ENCODE measurements at regions not wholly inside any gene's neighbourhood (a gene's known extent, or its start where the extent isn't known, plus 50 kb on each side); places are given as distances from the start of the nearest gene placed in this dataset.
A peak's percentile ranks its signal among the peaks of the same experiment; 100 is the strongest.

- Histone ChIP-seq H2AFZ (ENCODE audit: low read length) (no peak overlapping the region), H3K4me3 (replicated peaks in 1 of 4; ENCODE audit: control extremely low read depth in 1 of 4, insufficient read depth in 1 of 4, low read depth in 3 of 4, low read length in 4 of 4) (no peak overlapping the region), H3K4me2 (ENCODE audit: extremely low read depth, insufficient read depth, low read length) (no peak overlapping the region), H3K36me3 (ENCODE audit: control insufficient read depth, insufficient read depth, low read length) (no peaks in the 10 kb centered on the region), H3K4me1 (ENCODE audit: control insufficient read depth, extremely low read depth, insufficient read depth, low read length) (no peaks in the 10 kb centered on the region), H3K9me3 (ENCODE audit: control insufficient read depth, insufficient read depth, low read depth, low read length) (no peaks in the 10 kb centered on the region), H4K20me1 (ENCODE audit: control insufficient read depth, extremely low read depth, insufficient read depth, low read length) (no peaks in the 10 kb centered on the region), H3K79me2 (ENCODE audit: control insufficient read depth, insufficient read depth, low read length) (no peaks in the 10 kb centered on the region), H3K27ac (ENCODE audit: insufficient read depth, low read length) (no peak overlapping the region), H3K9ac (ENCODE audit: insufficient read depth, low read length) (no peak overlapping the region), H3K27me3 (ENCODE audit: control insufficient read depth, insufficient read depth, low read length) (no peaks in the 10 kb centered on the region)
- DNase-seq (ENCODE audit: low read depth in 2 of 2) = peak; percentile 44 to 64
- TF ChIP-seq EZH2 (IDR thresholded peaks at IDR 0.05; ENCODE audit: low read length, missing control alignments) = no peak
- no peak for TF ChIP-seq CTCF (conservative IDR thresholded peaks at IDR 0.05 in 1 of 2, IDR thresholded peaks at IDR 0.05 in 1 of 2; ENCODE audit: low read depth in 1 of 2, low read length in 2 of 2)
Observed at GRCh38 chr3:152968388-152969024, 133.6 kb downstream of the P2RY1 start.

DNA sequence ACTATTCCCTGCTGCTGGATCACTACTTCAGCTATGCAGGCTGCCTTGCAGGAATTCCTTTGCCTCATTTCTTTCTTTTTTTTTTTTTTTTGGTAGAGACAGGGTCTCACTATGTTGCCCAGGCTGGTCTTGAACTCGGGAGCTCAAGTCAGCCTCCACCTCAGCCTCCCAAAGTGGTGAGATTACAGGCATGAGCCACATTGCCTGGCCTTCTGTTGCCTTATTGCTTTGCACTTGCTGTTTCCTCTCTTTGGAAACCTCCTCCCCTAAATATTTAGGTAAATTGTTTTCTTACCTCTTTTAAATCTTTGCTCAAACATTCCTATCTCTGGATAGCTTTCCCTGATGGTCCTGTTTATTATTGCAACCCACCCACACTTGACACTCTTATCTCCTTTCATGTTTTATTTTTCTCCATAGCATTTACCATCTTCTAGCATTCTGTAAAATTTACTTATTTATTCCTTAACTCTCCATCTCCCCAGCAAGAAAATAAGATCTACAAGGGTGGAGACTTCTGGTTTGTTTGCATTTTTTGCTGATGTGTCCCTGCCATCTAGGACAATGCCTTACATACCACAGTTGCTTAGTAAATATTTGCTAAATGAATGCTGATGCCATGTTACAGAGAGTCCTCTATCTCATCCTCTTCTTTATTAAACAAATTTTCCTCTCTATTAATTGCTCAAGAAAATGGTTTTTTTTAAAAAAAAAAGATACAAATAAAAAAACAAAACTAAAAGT is 134.8 kb downstream of the P2RY1 start:
- H2AFZ ChIP-seq (ENCODE audit: low read length) = no peak overlapping the region
- H3K4me1 ChIP-seq (ENCODE audit: control insufficient read depth, extremely low read depth, insufficient read depth, low read length) = no peaks in the 10 kb centered on the region
- H3K4me3 ChIP-seq (replicated peaks in 1 of 4; ENCODE audit: control extremely low read depth in 1 of 4, insufficient read depth in 1 of 4, low read depth in 3 of 4, low read length in 4 of 4) = no peak overlapping the region
- TF ChIP-seq CTCF (conservative IDR thresholded peaks at IDR 0.05 in 1 of 2, IDR thresholded peaks at IDR 0.05 in 1 of 2; ENCODE audit: low read depth in 1 of 2, low read length in 2 of 2) = no peak
- no peak for TF ChIP-seq EZH2 (IDR thresholded peaks at IDR 0.05; ENCODE audit: low read length, missing control alignments)
- H3K27me3 ChIP-seq (ENCODE audit: control insufficient read depth, insufficient read depth, low read length) = no peaks in the 10 kb centered on the region
- H3K79me2 ChIP-seq (ENCODE audit: control insufficient read depth, insufficient read depth, low read length) = no peaks in the 10 kb centered on the region
- H3K27ac ChIP-seq (ENCODE audit: insufficient read depth, low read length) = no peak overlapping the region
- H4K20me1 ChIP-seq (ENCODE audit: control insufficient read depth, extremely low read depth, insufficient read depth, low read length) = no peaks in the 10 kb centered on the region
- no peaks in the 10 kb centered on the region for H3K9me3 ChIP-seq (ENCODE audit: control insufficient read depth, insufficient read depth, low read depth, low read length)
- no peaks in the 10 kb centered on the region for H3K36me3 ChIP-seq (ENCODE audit: control insufficient read depth, insufficient read depth, low read length)
- no peak overlapping the region for H3K4me2 ChIP-seq (ENCODE audit: extremely low read depth, insufficient read depth, low read length)
- no peak overlapping the region for H3K9ac ChIP-seq (ENCODE audit: insufficient read depth, low read length)
- DNase-seq (ENCODE audit: low read depth in 2 of 2) = peak in 1 of 2 donors; percentile 12

- Histone ChIP-seq H3K27me3 (ENCODE audit: control insufficient read depth, insufficient read depth, low read length) (no peaks in the 10 kb centered on the region), H3K27ac (ENCODE audit: insufficient read depth, low read length) (no peak overlapping the region), H4K20me1 (ENCODE audit: control insufficient read depth, extremely low read depth, insufficient read depth, low read length) (no peaks in the 10 kb centered on the region), H3K9me3 (ENCODE audit: control insufficient read depth, insufficient read depth, low read depth, low read length) (no peaks in the 10 kb centered on the region), H3K4me3 (replicated peaks in 1 of 4; ENCODE audit: control extremely low read depth in 1 of 4, insufficient read depth in 1 of 4, low read depth in 3 of 4, low read length in 4 of 4) (no peak overlapping the region), H3K4me1 (ENCODE audit: control insufficient read depth, extremely low read depth, insufficient read depth, low read length) (no peaks in the 10 kb centered on the region), H3K79me2 (ENCODE audit: control insufficient read depth, insufficient read depth, low read length) (no peaks in the 10 kb centered on the region), H3K36me3 (ENCODE audit: control insufficient read depth, insufficient read depth, low read length) (no peaks in the 10 kb centered on the region), H2AFZ (ENCODE audit: low read length) (no peak overlapping the region), H3K9ac (ENCODE audit: insufficient read depth, low read length) (no peak overlapping the region), H3K4me2 (ENCODE audit: extremely low read depth, insufficient read depth, low read length) (no peak overlapping the region)
- no peak for DNase-seq (ENCODE audit: low read depth in 2 of 2)
- no peak for TF ChIP-seq CTCF (conservative IDR thresholded peaks at IDR 0.05 in 1 of 2, IDR thresholded peaks at IDR 0.05 in 1 of 2; ENCODE audit: low read depth in 1 of 2, low read length in 2 of 2)
- no peak for TF ChIP-seq EZH2 (IDR thresholded peaks at IDR 0.05; ENCODE audit: low read length, missing control alignments)
Observed at GRCh38 chr3:152970851-152971250, 135.9 kb downstream of the P2RY1 start.

Data from fibroblast of lung (primary cell).